SK-N-SH treated with all-trans-retinoic acid at 6 μM for 48 hours (cell line): ENCODE measurements at regions not wholly inside any gene's neighbourhood (a gene's known extent, or its start where the extent isn't known, plus 50 kb on each side); places are given as distances from the start of the nearest gene placed in this dataset.
"Not testable (repeated sequence)": the region's sequence is repeated elsewhere in the genome, so short reads cannot be mapped to it uniquely, and the experiment has no call there.

Experiments used
- ATAC-seq: fragments of 200-7000 bp; cut with Tn5 transposase; 3 replicates; pipeline ENCODE4 v1.9.1; 2020; ENCODE audit warnings: mild to moderate bottlenecking, moderate library complexity
- ARNTL ChIP-seq: fragments of 450-650 bp; formaldehyde crosslinking; IDR thresholded peaks from 2 replicates; pipeline ENCODE4 v1.5.0; 2020; ENCODE audit warnings: low read depth, mild to moderate bottlenecking, moderate library complexity, borderline replicate concordance
- BACH2 ChIP-seq: fragments of 250-450 bp; sonication (Bioruptor Pico); IDR thresholded peaks from 2 replicates; pipeline ENCODE4 v1.9.0; 2021; ENCODE audit warnings: mild to moderate bottlenecking, borderline replicate concordance
- CSDC2 ChIP-seq: fragments of 250-450 bp; sonication (Bioruptor Pico); IDR thresholded peaks from 2 replicates; pipeline ENCODE4 v1.5.0; 2020; ENCODE audit warnings: mild to moderate bottlenecking, moderate library complexity
- ESRRG ChIP-seq: fragments of 250-450 bp; sonication (Bioruptor Pico); IDR thresholded peaks from 2 replicates; pipeline ENCODE4 v1.6.1; 2021; ENCODE audit warnings: mild to moderate bottlenecking
- GLIS3 ChIP-seq: fragments of 250-450 bp; sonication (Bioruptor Pico); IDR thresholded peaks from 2 replicates; pipeline ENCODE4 v1.5.0; 2020; ENCODE audit warnings: mild to moderate bottlenecking, moderate library complexity
- ISL1 ChIP-seq: fragments of 250-450 bp; sonication (Bioruptor Pico); IDR thresholded peaks from 2 replicates; pipeline ENCODE4 v2.1.2; 2022; ENCODE audit warnings: mild to moderate bottlenecking, moderate library complexity
- OSR1 ChIP-seq: fragments of 250-450 bp; sonication (Bioruptor Pico); IDR thresholded peaks from 2 replicates; pipeline ENCODE4 v1.8.0; 2022; ENCODE audit warnings: moderate library complexity, mild to moderate bottlenecking, inconsistent platforms
- PATZ1 ChIP-seq: fragments of 250-450 bp; sonication (Bioruptor Pico); IDR thresholded peaks from 2 replicates; pipeline ENCODE4 v1.8.0; 2020; ENCODE audit warnings: mild to moderate bottlenecking, moderate library complexity, borderline replicate concordance
- POU6F1 ChIP-seq: fragments of 250-450 bp; sonication (Bioruptor Pico); IDR thresholded peaks from 2 replicates; pipeline ENCODE4 v1.8.0; 2021; ENCODE audit warnings: low read depth, mild to moderate bottlenecking, moderate library complexity, borderline replicate concordance
- PPARA ChIP-seq: fragments of 250-450 bp; sonication (Bioruptor Pico); IDR thresholded peaks from 2 replicates; pipeline ENCODE4 v1.5.0; 2020; ENCODE audit warnings: mild to moderate bottlenecking, borderline replicate concordance
- RARB ChIP-seq: fragments of 250-450 bp; sonication (Bioruptor Pico); IDR thresholded peaks from 2 replicates; pipeline ENCODE4 v1.8.0; 2021; ENCODE audit warnings: mild to moderate bottlenecking, moderate library complexity
- SNAI2 ChIP-seq: fragments of 250-450 bp; sonication (Bioruptor Pico); IDR thresholded peaks from 2 replicates; pipeline ENCODE4 v1.5.0; 2020; ENCODE audit warnings: mild to moderate bottlenecking, moderate library complexity
- TOX ChIP-seq: fragments of 250-450 bp; sonication (Bioruptor Pico); IDR thresholded peaks from 2 replicates; pipeline ENCODE4 v1.8.0; 2021; ENCODE audit warnings: mild to moderate bottlenecking, moderate library complexity, borderline replicate concordance
- ZC3H10 ChIP-seq: fragments of 250-450 bp; sonication (Bioruptor Pico); IDR thresholded peaks from 2 replicates; pipeline ENCODE4 v1.5.1; 2021; ENCODE audit warnings: mild to moderate bottlenecking, moderate library complexity
- ZFP3 ChIP-seq: fragments of 250-450 bp; sonication (Bioruptor Pico); IDR thresholded peaks from 2 replicates; pipeline ENCODE4 v1.5.0; 2020; ENCODE audit warnings: mild to moderate bottlenecking, moderate library complexity
- ZNF565 ChIP-seq: fragments of 450-650 bp; formaldehyde crosslinking; conservative IDR thresholded peaks from 2 replicates; pipeline ENCODE4 v1.5.0; 2020; ENCODE audit warnings: low read depth, mild to moderate bottlenecking, moderate library complexity
- ZNF70 ChIP-seq: fragments of 450-650 bp; formaldehyde crosslinking; IDR thresholded peaks from 2 replicates; pipeline ENCODE4 v1.5.0; 2020; ENCODE audit warnings: mild to moderate bottlenecking, moderate library complexity
- ZNF8 ChIP-seq: fragments of 450-650 bp; formaldehyde crosslinking; IDR thresholded peaks from 2 replicates; pipeline ENCODE4 v1.5.0; 2020; ENCODE audit warnings: mild to moderate bottlenecking, moderate library complexity
- TF ChIP-seq, protein P1 (sequence below): fragments of 250-450 bp; sonication (Bioruptor Pico); IDR thresholded peaks from 2 replicates; pipeline ENCODE4 v1.5.1; 2020; ENCODE audit warnings: low read depth, mild to moderate bottlenecking, moderate library complexity
- TF ChIP-seq, protein P2 (sequence below): fragments of 250-450 bp; sonication (Bioruptor Pico); IDR thresholded peaks from 2 replicates; pipeline ENCODE4 v1.5.1; 2021; ENCODE audit warnings: mild to moderate bottlenecking, moderate library complexity

GRCh38 chr16:59522826-59523225 lies 788.7 kb upstream of the GOT2 start:
- no peak for ATAC-seq
- TF ChIP-seq ZNF8 (CRISPR knock-in tag): no peak
- TF ChIP-seq, protein P1, sequence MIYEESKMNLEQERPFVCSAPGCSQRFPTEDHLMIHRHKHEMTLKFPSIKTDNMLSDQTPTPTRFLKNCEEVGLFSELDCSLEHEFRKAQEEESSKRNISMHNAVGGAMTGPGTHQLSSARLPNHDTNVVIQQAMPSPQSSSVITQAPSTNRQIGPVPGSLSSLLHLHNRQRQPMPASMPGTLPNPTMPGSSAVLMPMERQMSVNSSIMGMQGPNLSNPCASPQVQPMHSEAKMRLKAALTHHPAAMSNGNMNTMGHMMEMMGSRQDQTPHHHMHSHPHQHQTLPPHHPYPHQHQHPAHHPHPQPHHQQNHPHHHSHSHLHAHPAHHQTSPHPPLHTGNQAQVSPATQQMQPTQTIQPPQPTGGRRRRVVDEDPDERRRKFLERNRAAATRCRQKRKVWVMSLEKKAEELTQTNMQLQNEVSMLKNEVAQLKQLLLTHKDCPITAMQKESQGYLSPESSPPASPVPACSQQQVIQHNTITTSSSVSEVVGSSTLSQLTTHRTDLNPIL (CRISPR knock-in tag): no peak
- TF ChIP-seq OSR1: no peak
- no peak for TF ChIP-seq TOX (CRISPR knock-in tag)
- no peak for TF ChIP-seq PPARA (CRISPR knock-in tag)
- TF ChIP-seq GLIS3 (CRISPR knock-in tag): no peak
- TF ChIP-seq ZFP3 (CRISPR knock-in tag): no peak
- no peak for TF ChIP-seq ISL1 (CRISPR knock-in tag)
- TF ChIP-seq RARB (CRISPR knock-in tag): no peak
- TF ChIP-seq CSDC2 (CRISPR knock-in tag): no peak
- TF ChIP-seq POU6F1 (CRISPR knock-in tag): no peak
- TF ChIP-seq ZC3H10 (CRISPR knock-in tag): no peak

DNA sequence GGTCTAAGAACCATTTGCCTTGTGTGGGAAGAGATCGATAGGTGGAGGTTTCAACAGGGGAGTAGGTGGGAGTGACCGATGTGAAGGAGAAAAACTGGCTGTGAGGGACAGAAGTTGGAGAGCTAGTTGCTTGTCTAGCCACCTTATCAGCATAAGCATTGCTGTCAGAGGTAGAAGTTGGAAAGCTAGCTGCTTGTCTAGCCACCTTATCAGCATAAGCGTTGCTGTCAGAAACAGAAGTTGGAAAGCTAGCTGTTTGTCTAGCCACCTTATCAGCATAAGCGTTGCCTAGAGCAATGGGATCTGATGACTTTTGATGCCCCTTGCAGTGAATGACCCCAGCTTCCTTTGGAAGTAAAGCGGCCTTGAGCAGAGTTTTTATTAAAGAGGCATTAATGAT lies 784.6 kb upstream of the GOT2 start:
- ATAC-seq: not testable (repeated sequence)

GRCh38 chr16:59514651-59515050 lies 780.5 kb upstream of the GOT2 start:
- no peak for TF ChIP-seq ISL1 (CRISPR knock-in tag)
- no peak for TF ChIP-seq SNAI2 (CRISPR knock-in tag)
- no peak for TF ChIP-seq TOX (CRISPR knock-in tag)
- TF ChIP-seq CSDC2 (CRISPR knock-in tag): no peak
- no peak for TF ChIP-seq ZNF8 (CRISPR knock-in tag)
- no peak for TF ChIP-seq ZNF565 (CRISPR knock-in tag)
- no peak for TF ChIP-seq ZNF70 (CRISPR knock-in tag)
- no peak for TF ChIP-seq BACH2 (CRISPR knock-in tag)
- no peak for ATAC-seq

DNA sequence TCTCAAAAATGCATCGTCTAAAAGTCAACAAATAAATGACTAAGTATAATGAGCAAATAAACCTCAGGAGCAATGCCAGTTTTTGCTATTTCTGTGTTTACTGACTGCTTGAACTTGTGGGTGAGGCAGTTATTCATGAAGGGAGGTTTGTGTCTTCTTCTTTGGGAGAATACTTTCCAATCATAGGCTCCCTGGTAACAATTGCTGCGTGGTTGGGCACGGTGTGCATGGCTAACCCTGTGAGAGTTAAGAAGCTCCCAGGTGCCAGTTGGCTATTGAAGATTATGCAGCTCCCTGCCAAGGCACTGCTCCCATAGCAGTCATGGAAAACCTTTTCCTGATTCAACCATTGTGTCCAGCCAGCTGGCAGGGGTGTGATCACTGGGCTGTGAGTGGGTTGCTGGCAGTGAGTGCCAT lies 775.9 kb upstream of the GOT2 start:
- no peak for TF ChIP-seq ARNTL (CRISPR knock-in tag)
- TF ChIP-seq PATZ1 (CRISPR knock-in tag): no peak
- TF ChIP-seq TOX (CRISPR knock-in tag): no peak
- TF ChIP-seq OSR1: no peak
- no peak for TF ChIP-seq BACH2 (CRISPR knock-in tag)
- no peak for TF ChIP-seq ISL1 (CRISPR knock-in tag)
- no peak for TF ChIP-seq ZNF70 (CRISPR knock-in tag)
- TF ChIP-seq, protein P2, sequence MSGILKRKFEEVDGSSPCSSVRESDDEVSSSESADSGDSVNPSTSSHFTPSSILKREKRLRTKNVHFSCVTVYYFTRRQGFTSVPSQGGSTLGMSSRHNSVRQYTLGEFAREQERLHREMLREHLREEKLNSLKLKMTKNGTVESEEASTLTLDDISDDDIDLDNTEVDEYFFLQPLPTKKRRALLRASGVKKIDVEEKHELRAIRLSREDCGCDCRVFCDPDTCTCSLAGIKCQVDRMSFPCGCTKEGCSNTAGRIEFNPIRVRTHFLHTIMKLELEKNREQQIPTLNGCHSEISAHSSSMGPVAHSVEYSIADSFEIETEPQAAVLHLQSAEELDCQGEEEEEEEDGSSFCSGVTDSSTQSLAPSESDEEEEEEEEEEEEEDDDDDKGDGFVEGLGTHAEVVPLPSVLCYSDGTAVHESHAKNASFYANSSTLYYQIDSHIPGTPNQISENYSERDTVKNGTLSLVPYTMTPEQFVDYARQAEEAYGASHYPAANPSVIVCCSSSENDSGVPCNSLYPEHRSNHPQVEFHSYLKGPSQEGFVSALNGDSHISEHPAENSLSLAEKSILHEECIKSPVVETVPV: no peak
- TF ChIP-seq POU6F1 (CRISPR knock-in tag): no peak
- no peak for TF ChIP-seq ZNF8 (CRISPR knock-in tag)
- TF ChIP-seq ESRRG (CRISPR knock-in tag): no peak
- TF ChIP-seq, all 23 proteins: peak for 0
- no peak for ATAC-seq
